PC-9 (cell line): ENCODE measurements at regions not wholly inside any gene's neighbourhood (a gene's known extent, or its start where the extent isn't known, plus 50 kb on each side); places are given as distances from the start of the nearest gene placed in this dataset.

Source experiments
- CTCF ChIP-seq: fragments of 200-600 bp; sonication (generic); conservative IDR thresholded peaks from 2 replicates; pipeline ENCODE4 v1.6.1; 2017; ENCODE audit warnings: mixed run types, antibody characterized with exemption, mild to moderate bottlenecking, moderate library complexity
- EZH2 ChIP-seq: fragments of 200-600 bp; sonication (generic); IDR thresholded peaks from 2 replicates; pipeline ENCODE4 v1.8.0; 2017; ENCODE audit warnings: antibody characterized with exemption, low read depth

- TF ChIP-seq CTCF (no peak), EZH2 (no peak)
These were observed 555.9 kb downstream of the INSC start for GRCh38 chr11:15670520-15671070.
